ENCODE measurements at regions not wholly inside any gene's neighbourhood (a gene's known extent, or its start where the extent isn't known, plus 50 kb on each side); places are given as distances from the start of the nearest gene placed in this dataset.

DNA sequence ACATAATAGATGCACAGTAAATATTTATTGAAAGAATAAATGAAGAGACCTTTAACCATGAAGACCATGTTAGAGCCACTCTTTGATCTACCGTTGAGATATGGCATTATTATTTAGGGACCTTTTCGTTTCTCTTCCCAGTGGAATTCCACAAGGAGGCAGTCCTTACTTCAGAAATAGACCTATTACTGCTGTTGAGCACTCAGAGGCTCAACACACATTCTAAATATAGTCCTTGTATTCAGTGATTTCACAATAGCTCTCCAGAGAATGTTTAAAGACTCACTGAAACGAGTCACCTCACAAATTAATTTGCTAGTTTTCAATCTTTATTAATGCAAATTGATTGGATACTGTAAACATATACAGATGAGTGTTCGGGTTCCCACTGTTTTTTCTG is 603.8 kb downstream of the CDH8 start:
- TF ChIP-seq, protein P1, sequence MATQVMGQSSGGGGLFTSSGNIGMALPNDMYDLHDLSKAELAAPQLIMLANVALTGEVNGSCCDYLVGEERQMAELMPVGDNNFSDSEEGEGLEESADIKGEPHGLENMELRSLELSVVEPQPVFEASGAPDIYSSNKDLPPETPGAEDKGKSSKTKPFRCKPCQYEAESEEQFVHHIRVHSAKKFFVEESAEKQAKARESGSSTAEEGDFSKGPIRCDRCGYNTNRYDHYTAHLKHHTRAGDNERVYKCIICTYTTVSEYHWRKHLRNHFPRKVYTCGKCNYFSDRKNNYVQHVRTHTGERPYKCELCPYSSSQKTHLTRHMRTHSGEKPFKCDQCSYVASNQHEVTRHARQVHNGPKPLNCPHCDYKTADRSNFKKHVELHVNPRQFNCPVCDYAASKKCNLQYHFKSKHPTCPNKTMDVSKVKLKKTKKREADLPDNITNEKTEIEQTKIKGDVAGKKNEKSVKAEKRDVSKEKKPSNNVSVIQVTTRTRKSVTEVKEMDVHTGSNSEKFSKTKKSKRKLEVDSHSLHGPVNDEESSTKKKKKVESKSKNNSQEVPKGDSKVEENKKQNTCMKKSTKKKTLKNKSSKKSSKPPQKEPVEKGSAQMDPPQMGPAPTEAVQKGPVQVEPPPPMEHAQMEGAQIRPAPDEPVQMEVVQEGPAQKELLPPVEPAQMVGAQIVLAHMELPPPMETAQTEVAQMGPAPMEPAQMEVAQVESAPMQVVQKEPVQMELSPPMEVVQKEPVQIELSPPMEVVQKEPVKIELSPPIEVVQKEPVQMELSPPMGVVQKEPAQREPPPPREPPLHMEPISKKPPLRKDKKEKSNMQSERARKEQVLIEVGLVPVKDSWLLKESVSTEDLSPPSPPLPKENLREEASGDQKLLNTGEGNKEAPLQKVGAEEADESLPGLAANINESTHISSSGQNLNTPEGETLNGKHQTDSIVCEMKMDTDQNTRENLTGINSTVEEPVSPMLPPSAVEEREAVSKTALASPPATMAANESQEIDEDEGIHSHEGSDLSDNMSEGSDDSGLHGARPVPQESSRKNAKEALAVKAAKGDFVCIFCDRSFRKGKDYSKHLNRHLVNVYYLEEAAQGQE (IDR thresholded peaks at IDR 0.05; ENCODE audit: insufficient read depth in 1 of 2, low read depth in 2 of 2, low read length in 1 of 2): no peak
- TF ChIP-seq, protein P2, sequence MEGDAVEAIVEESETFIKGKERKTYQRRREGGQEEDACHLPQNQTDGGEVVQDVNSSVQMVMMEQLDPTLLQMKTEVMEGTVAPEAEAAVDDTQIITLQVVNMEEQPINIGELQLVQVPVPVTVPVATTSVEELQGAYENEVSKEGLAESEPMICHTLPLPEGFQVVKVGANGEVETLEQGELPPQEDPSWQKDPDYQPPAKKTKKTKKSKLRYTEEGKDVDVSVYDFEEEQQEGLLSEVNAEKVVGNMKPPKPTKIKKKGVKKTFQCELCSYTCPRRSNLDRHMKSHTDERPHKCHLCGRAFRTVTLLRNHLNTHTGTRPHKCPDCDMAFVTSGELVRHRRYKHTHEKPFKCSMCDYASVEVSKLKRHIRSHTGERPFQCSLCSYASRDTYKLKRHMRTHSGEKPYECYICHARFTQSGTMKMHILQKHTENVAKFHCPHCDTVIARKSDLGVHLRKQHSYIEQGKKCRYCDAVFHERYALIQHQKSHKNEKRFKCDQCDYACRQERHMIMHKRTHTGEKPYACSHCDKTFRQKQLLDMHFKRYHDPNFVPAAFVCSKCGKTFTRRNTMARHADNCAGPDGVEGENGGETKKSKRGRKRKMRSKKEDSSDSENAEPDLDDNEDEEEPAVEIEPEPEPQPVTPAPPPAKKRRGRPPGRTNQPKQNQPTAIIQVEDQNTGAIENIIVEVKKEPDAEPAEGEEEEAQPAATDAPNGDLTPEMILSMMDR (IDR thresholded peaks at IDR 0.05): no peak
- TF ChIP-seq POLR2AphosphoS5 (IDR thresholded peaks at IDR 0.05; ENCODE audit: low read depth, low read length): no peak

All from Panc1 (cell line).